ENCODE measurements at regions not wholly inside any gene's neighbourhood (a gene's known extent, or its start where the extent isn't known, plus 50 kb on each side); places are given as distances from the start of the nearest gene placed in this dataset.

- Histone ChIP-seq H3K4me3 (no peak overlapping the region), H3K36me3 (no peaks in the 10 kb centered on the region), H3K27ac (no peak overlapping the region), H3K27me3 (replicated peaks in 1 of 7) (no peaks in the 10 kb centered on the region), H3K9me3 (peaks cover 0 to 12% (median 10%) of the 10 kb centered on the region in 8 donors), H3K4me1 (no peaks in the 10 kb centered on the region)
- WGBS, 5 donors, result 80 to 90% (median 86%) methylated on average over 7 of the region's 7 CpGs
- no peak for DNase-seq
- TF ChIP-seq CTCF (IDR thresholded peaks at IDR 0.05 in 8 of 11, conservative IDR thresholded peaks at IDR 0.05 in 3 of 11) (no peak), POLR2AphosphoS5 (IDR thresholded peaks at IDR 0.05) (no peak), POLR2A (IDR thresholded peaks at IDR 0.05) (no peak)
- intact Hi-C loops (cut with DNase I; ENCODE audit: low total_unique reads), result no loop called here
Measured at GRCh38 chr1:87530042-87530807, 201.5 kb downstream of the LMO4 start.

GRCh38 chr1:87535551-87535950 is 206.9 kb downstream of the LMO4 start:
- intact Hi-C loops (cut with DNase I; ENCODE audit: low total_unique reads), result no loop called here
- DNase-seq, result no peak

GRCh38 chr1:87539147-87539546 is 210.5 kb downstream of the LMO4 start:
- Histone ChIP-seq H3K27me3 (replicated peaks in 1 of 7) (no peaks in the 10 kb centered on the region), H3K4me1 (no peaks in the 10 kb centered on the region), H3K9me3 (peaks cover 3 to 52% (median 35%) of the 10 kb centered on the region in 8 donors), H3K4me3 (no peak overlapping the region), H3K36me3 (no peaks in the 10 kb centered on the region), H3K27ac (no peak overlapping the region)
- no peak for DNase-seq
- intact Hi-C loops (cut with DNase I; ENCODE audit: low total_unique reads), result no loop called here
- 72 to 89% (median 83%) methylated on average over 1 of the region's 1 CpG; no CpG with 5 or more reads in 1 of the 5 donors for WGBS, 5 donors
- no peak for TF ChIP-seq CTCF (IDR thresholded peaks at IDR 0.05 in 8 of 11, conservative IDR thresholded peaks at IDR 0.05 in 3 of 11)
- no peak for TF ChIP-seq POLR2AphosphoS5 (IDR thresholded peaks at IDR 0.05)
- TF ChIP-seq POLR2A (IDR thresholded peaks at IDR 0.05), result no peak

More at GRCh38 chr1:87535551-87535950, 206.9 kb downstream of the LMO4 start:
- Histone ChIP-seq H3K27ac (no peak overlapping the region), H3K9me3 (peaks cover 0 to 20% (median 11%) of the 10 kb centered on the region in 8 donors), H3K27me3 (replicated peaks in 1 of 7) (no peaks in the 10 kb centered on the region), H3K4me1 (no peaks in the 10 kb centered on the region), H3K36me3 (no peaks in the 10 kb centered on the region), H3K4me3 (no peak overlapping the region)
- 33 to 91% (median 61%) methylated on average over 1 of the region's 1 CpG for WGBS, 5 donors
- TF ChIP-seq POLR2AphosphoS5 (IDR thresholded peaks at IDR 0.05), result no peak
- no peak for TF ChIP-seq CTCF (IDR thresholded peaks at IDR 0.05 in 8 of 11, conservative IDR thresholded peaks at IDR 0.05 in 3 of 11)
- TF ChIP-seq POLR2A (IDR thresholded peaks at IDR 0.05), result no peak

- H3K27ac ChIP-seq, result no peak overlapping the region
- 95 to 98% (median 98%) methylated on average over 2 of the region's 2 CpGs for WGBS, 5 donors
- H3K4me1 ChIP-seq, result no peaks in the 10 kb centered on the region
- peaks cover 3 to 78% (median 53%) of the 10 kb centered on the region in 8 donors for H3K9me3 ChIP-seq
- no peak overlapping the region for H3K4me3 ChIP-seq
- intact Hi-C loops (cut with DNase I; ENCODE audit: low total_unique reads), result no loop called here
- TF ChIP-seq POLR2A (IDR thresholded peaks at IDR 0.05), result no peak
- TF ChIP-seq CTCF (IDR thresholded peaks at IDR 0.05 in 8 of 11, conservative IDR thresholded peaks at IDR 0.05 in 3 of 11), result no peak
- TF ChIP-seq POLR2AphosphoS5 (IDR thresholded peaks at IDR 0.05), result no peak
- H3K36me3 ChIP-seq, result no peaks in the 10 kb centered on the region
- no peak for DNase-seq
- no peaks in the 10 kb centered on the region for H3K27me3 ChIP-seq (replicated peaks in 1 of 7)
Measured at GRCh38 chr1:87542697-87543096, 214.0 kb downstream of the LMO4 start.
